Nephron progenitor cell (in vitro differentiated cells): ENCODE measurements at regions not wholly inside any gene's neighbourhood (a gene's known extent, or its start where the extent isn't known, plus 50 kb on each side); places are given as distances from the start of the nearest gene placed in this dataset.

Source experiments
- DNase-seq: peaks from one replicate; pipeline ENCODE4 v3.0.0; 2021
- H3K27ac Mint-ChIP-seq: 2 replicates; pipeline ENCODE4 v1.8.0; 2021; ENCODE audit warnings: mild to moderate bottlenecking, moderate library complexity, mixed read lengths
- H3K27me3 Mint-ChIP-seq: 2 replicates; pipeline ENCODE4 v1.8.0; 2021; ENCODE audit warnings: mild to moderate bottlenecking, low read depth, mixed read lengths; ENCODE audit not compliant: poor library complexity
- H3K36me3 Mint-ChIP-seq: 2 replicates; pipeline ENCODE4 v1.8.0; 2021; ENCODE audit warnings: low read depth, mixed read lengths
- H3K4me1 Mint-ChIP-seq: 2 replicates; pipeline ENCODE4 v1.8.0; 2021; ENCODE audit warnings: mixed read lengths
- H3K4me3 Mint-ChIP-seq: 2 replicates; pipeline ENCODE4 v1.8.0; 2021; ENCODE audit warnings: mild to moderate bottlenecking, moderate library complexity, mixed read lengths
- H3K9me3 Mint-ChIP-seq: 2 replicates; pipeline ENCODE4 v1.8.0; 2021; ENCODE audit warnings: mild to moderate bottlenecking, moderate library complexity, mixed read lengths
- TF ChIP-seq, protein P1 (sequence below): fragments of 200-600 bp; sonication (generic); IDR thresholded peaks from 2 replicates; pipeline ENCODE4 v1.5.0; 2021; ENCODE audit warnings: antibody characterized with exemption

DNA sequence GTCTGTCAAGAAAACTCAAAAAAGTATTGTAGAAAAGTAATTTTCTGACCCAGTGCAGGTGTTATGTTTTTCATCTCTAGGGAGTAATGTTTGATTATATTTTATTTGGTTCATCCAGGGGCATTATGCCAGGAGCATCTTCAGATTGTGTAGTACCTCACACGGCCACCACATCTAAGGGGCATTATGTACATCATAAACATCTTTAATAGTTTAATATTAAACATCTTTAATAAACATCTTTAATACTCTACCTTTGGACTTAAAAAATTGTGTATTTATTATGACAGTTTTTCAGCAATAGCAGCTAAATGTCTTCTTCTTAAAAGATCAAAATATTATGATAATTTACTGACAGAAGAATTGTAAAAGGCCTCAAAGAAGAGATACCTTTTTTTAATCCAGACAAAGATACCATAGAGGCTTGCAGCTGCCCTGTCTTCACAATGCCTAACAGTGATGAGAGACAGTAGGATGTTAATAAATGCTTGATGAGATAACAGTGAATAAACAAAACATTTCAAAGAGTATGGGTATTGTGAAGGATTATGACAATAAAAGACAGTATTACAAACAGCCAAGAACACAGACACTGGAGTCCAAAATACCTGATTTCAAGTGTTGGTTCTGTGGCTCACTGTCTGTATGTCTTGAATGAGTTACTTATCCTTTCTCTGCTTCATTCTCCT, 240.9 kb upstream of the ADGRL2 start:
- no peaks in the 10 kb centered on the region for H3K36me3 Mint-ChIP-seq
- H3K9me3 Mint-ChIP-seq: no peaks in the 10 kb centered on the region
- peaks cover 12% of the 10 kb centered on the region for H3K4me1 Mint-ChIP-seq
- no peak for DNase-seq
- H3K27ac Mint-ChIP-seq: no peak overlapping the region
- TF ChIP-seq, protein P1, sequence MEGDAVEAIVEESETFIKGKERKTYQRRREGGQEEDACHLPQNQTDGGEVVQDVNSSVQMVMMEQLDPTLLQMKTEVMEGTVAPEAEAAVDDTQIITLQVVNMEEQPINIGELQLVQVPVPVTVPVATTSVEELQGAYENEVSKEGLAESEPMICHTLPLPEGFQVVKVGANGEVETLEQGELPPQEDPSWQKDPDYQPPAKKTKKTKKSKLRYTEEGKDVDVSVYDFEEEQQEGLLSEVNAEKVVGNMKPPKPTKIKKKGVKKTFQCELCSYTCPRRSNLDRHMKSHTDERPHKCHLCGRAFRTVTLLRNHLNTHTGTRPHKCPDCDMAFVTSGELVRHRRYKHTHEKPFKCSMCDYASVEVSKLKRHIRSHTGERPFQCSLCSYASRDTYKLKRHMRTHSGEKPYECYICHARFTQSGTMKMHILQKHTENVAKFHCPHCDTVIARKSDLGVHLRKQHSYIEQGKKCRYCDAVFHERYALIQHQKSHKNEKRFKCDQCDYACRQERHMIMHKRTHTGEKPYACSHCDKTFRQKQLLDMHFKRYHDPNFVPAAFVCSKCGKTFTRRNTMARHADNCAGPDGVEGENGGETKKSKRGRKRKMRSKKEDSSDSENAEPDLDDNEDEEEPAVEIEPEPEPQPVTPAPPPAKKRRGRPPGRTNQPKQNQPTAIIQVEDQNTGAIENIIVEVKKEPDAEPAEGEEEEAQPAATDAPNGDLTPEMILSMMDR: peak; percentile 22
- no peak overlapping the region for H3K4me3 Mint-ChIP-seq
- no peaks in the 10 kb centered on the region for H3K27me3 Mint-ChIP-seq

- no peaks in the 10 kb centered on the region for H3K27me3 Mint-ChIP-seq
- H3K27ac Mint-ChIP-seq: no peak overlapping the region
- no peak overlapping the region for H3K4me3 Mint-ChIP-seq
- peaks cover 25% of the 10 kb centered on the region for H3K4me1 Mint-ChIP-seq
- no peaks in the 10 kb centered on the region for H3K36me3 Mint-ChIP-seq
- no peak for DNase-seq
- TF ChIP-seq, protein P1: no peak
- no peaks in the 10 kb centered on the region for H3K9me3 Mint-ChIP-seq
Measured at GRCh38 chr1:81558291-81559076, 242.2 kb upstream of the ADGRL2 start.

GRCh38 chr1:81556968-81557367, 243.8 kb upstream of the ADGRL2 start:
- Mint-ChIP-seq H3K27me3 (no peaks in the 10 kb centered on the region), H3K36me3 (no peaks in the 10 kb centered on the region), H3K4me3 (no peak overlapping the region), H3K4me1 (peaks cover 40% of the 10 kb centered on the region), H3K27ac (peak overlapping the region; percentile 29), H3K9me3 (no peaks in the 10 kb centered on the region)
- no peak for DNase-seq
- TF ChIP-seq, protein P1: no peak

- Mint-ChIP-seq H3K27ac (peak overlapping the region; percentile 67), H3K27me3 (no peaks in the 10 kb centered on the region), H3K4me3 (no peak overlapping the region), H3K4me1 (peaks cover 60% of the 10 kb centered on the region), H3K36me3 (no peaks in the 10 kb centered on the region), H3K9me3 (no peaks in the 10 kb centered on the region)
- TF ChIP-seq, protein P1: no peak
- DNase-seq: no peak
Measured at GRCh38 chr1:81554534-81554933, 246.2 kb upstream of the ADGRL2 start.

GRCh38 chr1:81554108-81554507, 246.6 kb upstream of the ADGRL2 start:
- H3K9me3 Mint-ChIP-seq: no peaks in the 10 kb centered on the region
- no peak overlapping the region for H3K4me3 Mint-ChIP-seq
- H3K27me3 Mint-ChIP-seq: no peaks in the 10 kb centered on the region
- no peak overlapping the region for H3K27ac Mint-ChIP-seq
- TF ChIP-seq, protein P1: no peak
- H3K36me3 Mint-ChIP-seq: no peaks in the 10 kb centered on the region
- peaks cover 64% of the 10 kb centered on the region for H3K4me1 Mint-ChIP-seq
- no peak for DNase-seq

GRCh38 chr1:81553503-81553902, 247.2 kb upstream of the ADGRL2 start:
- no peaks in the 10 kb centered on the region for H3K36me3 Mint-ChIP-seq
- H3K4me1 Mint-ChIP-seq: peaks cover 70% of the 10 kb centered on the region
- H3K27ac Mint-ChIP-seq: no peak overlapping the region

More at GRCh38 chr1:81553503-81553902, 247.2 kb upstream of the ADGRL2 start:
- TF ChIP-seq, protein P1: no peak
- Mint-ChIP-seq H3K4me3 (no peak overlapping the region), H3K27me3 (no peaks in the 10 kb centered on the region), H3K9me3 (no peaks in the 10 kb centered on the region)
- DNase-seq: no peak
